ENCODE measurements at regions not wholly inside any gene's neighbourhood (a gene's known extent, or its start where the extent isn't known, plus 50 kb on each side); places are given as distances from the start of the nearest gene placed in this dataset.

GRCh38 chr13:83009987-83010386, 872.3 kb downstream of the SLITRK1 start:
- Histone ChIP-seq H3K27me3 (no peaks in the 10 kb centered on the region), H3K9me3 (replicated peaks in 1 of 3) (no peaks in the 10 kb centered on the region), H3K4me1 (replicated peaks in 1 of 2) (no peaks in the 10 kb centered on the region), H3K4me3 (no peak overlapping the region), H3K27ac (no peak overlapping the region), H3K36me3 (replicated peaks in 1 of 2) (no peaks in the 10 kb centered on the region)
- WGBS, 4 donors, result 60 to 67% (median 62%) methylated on average over 2 of the region's 2 CpGs
- TF ChIP-seq CTCF (IDR thresholded peaks at IDR 0.05) (no peak), POLR2A (IDR thresholded peaks at IDR 0.05) (no peak)
- DNase-seq, result no peak
- intact Hi-C loops (cut with DNase I), result no loop called here

- H3K9me3 ChIP-seq (replicated peaks in 1 of 3), result no peaks in the 10 kb centered on the region
- H3K36me3 ChIP-seq (replicated peaks in 1 of 2), result no peaks in the 10 kb centered on the region
- H3K27ac ChIP-seq, result no peak overlapping the region
- intact Hi-C loops (cut with DNase I), result no loop called here
- no peaks in the 10 kb centered on the region for H3K27me3 ChIP-seq
- no peak for DNase-seq
- TF ChIP-seq CTCF (IDR thresholded peaks at IDR 0.05) (no peak), POLR2A (IDR thresholded peaks at IDR 0.05) (no peak)
- H3K4me3 ChIP-seq, result no peak overlapping the region
- no peaks in the 10 kb centered on the region for H3K4me1 ChIP-seq (replicated peaks in 1 of 2)
- WGBS, 4 donors, result 57 to 62% (median 59%) methylated on average over 3 of the region's 3 CpGs
Observed at GRCh38 chr13:83008212-83008929, 873.9 kb downstream of the SLITRK1 start.

- no peak overlapping the region for H3K27ac ChIP-seq
- intact Hi-C loops (cut with DNase I), result no loop called here
- no peak for DNase-seq
- H3K36me3 ChIP-seq (replicated peaks in 1 of 2), result no peaks in the 10 kb centered on the region
- no peaks in the 10 kb centered on the region for H3K9me3 ChIP-seq (replicated peaks in 1 of 3)
- H3K27me3 ChIP-seq, result no peaks in the 10 kb centered on the region
- TF ChIP-seq CTCF (IDR thresholded peaks at IDR 0.05) (no peak), POLR2A (IDR thresholded peaks at IDR 0.05) (no peak)
- no peak overlapping the region for H3K4me3 ChIP-seq
- no peaks in the 10 kb centered on the region for H3K4me1 ChIP-seq (replicated peaks in 1 of 2)
Observed at GRCh38 chr13:83007226-83007625, 875.0 kb downstream of the SLITRK1 start.

GRCh38 chr13:83003185-83003584, 879.1 kb downstream of the SLITRK1 start:
- H3K4me1 ChIP-seq (replicated peaks in 1 of 2), result no peaks in the 10 kb centered on the region
- TF ChIP-seq CTCF (IDR thresholded peaks at IDR 0.05) (no peak), POLR2A (IDR thresholded peaks at IDR 0.05) (no peak)

More at GRCh38 chr13:83003185-83003584, 879.1 kb downstream of the SLITRK1 start:
- Histone ChIP-seq H3K27ac (no peak overlapping the region), H3K4me3 (no peak overlapping the region), H3K9me3 (replicated peaks in 1 of 3) (no peaks in the 10 kb centered on the region), H3K27me3 (no peaks in the 10 kb centered on the region), H3K36me3 (replicated peaks in 1 of 2) (no peaks in the 10 kb centered on the region)
- intact Hi-C loops (cut with DNase I), result no loop called here
- no peak for DNase-seq
